ENCODE measurements at regions not wholly inside any gene's neighbourhood (a gene's known extent, or its start where the extent isn't known, plus 50 kb on each side); places are given as distances from the start of the nearest gene placed in this dataset.

GRCh38 chr4:66906314-66906713 is 639.0 kb downstream of the CENPC start:
- no peak for DNase-seq (ENCODE audit: low spot score in 2 of 2)
- no peaks in the 10 kb centered on the region for H3K36me3 ChIP-seq
- H3K27me3 ChIP-seq, result no peaks in the 10 kb centered on the region
- H3K4me3 ChIP-seq, result no peak overlapping the region
- TF ChIP-seq CTCF (IDR thresholded peaks at IDR 0.05) (no peak), POLR2AphosphoS5 (IDR thresholded peaks at IDR 0.05) (no peak), POLR2A (IDR thresholded peaks at IDR 0.05) (no peak)
- H3K27ac ChIP-seq, result no peak overlapping the region
- H3K4me1 ChIP-seq, result no peaks in the 10 kb centered on the region
- intact Hi-C loops (cut with DNase I; ENCODE audit: low total_unique reads), result no loop called here
- H3K9me3 ChIP-seq, result no peaks in the 10 kb centered on the region

GRCh38 chr4:66899422-66900065 is 645.8 kb downstream of the CENPC start:
- no peak overlapping the region for H3K4me3 ChIP-seq
- TF ChIP-seq POLR2A (IDR thresholded peaks at IDR 0.05) (no peak), POLR2AphosphoS5 (IDR thresholded peaks at IDR 0.05) (no peak), CTCF (IDR thresholded peaks at IDR 0.05) (no peak)
- H3K27me3 ChIP-seq, result no peaks in the 10 kb centered on the region
- no peak overlapping the region for H3K27ac ChIP-seq
- intact Hi-C loops (cut with DNase I; ENCODE audit: low total_unique reads), result no loop called here
- no peaks in the 10 kb centered on the region for H3K4me1 ChIP-seq
- H3K36me3 ChIP-seq, result no peaks in the 10 kb centered on the region
- H3K9me3 ChIP-seq, result peaks cover 7 to 11% of the 10 kb centered on the region in 2 donors
- no peak for DNase-seq (ENCODE audit: low spot score in 2 of 2)

GRCh38 chr4:66893807-66894206 is 651.5 kb downstream of the CENPC start:
- DNase-seq (ENCODE audit: low spot score in 2 of 2), result no peak
- Histone ChIP-seq H3K4me1 (no peaks in the 10 kb centered on the region), H3K27me3 (no peaks in the 10 kb centered on the region), H3K36me3 (no peaks in the 10 kb centered on the region), H3K4me3 (no peak overlapping the region), H3K27ac (no peak overlapping the region), H3K9me3 (peaks cover 0 to 3% of the 10 kb centered on the region in 2 donors)
- TF ChIP-seq POLR2AphosphoS5 (IDR thresholded peaks at IDR 0.05), result no peak
- TF ChIP-seq CTCF (IDR thresholded peaks at IDR 0.05), result no peak
- TF ChIP-seq POLR2A (IDR thresholded peaks at IDR 0.05), result no peak
- intact Hi-C loops (cut with DNase I; ENCODE audit: low total_unique reads), result no loop called here

- TF ChIP-seq POLR2AphosphoS5 (IDR thresholded peaks at IDR 0.05) (no peak), POLR2A (IDR thresholded peaks at IDR 0.05) (no peak), CTCF (IDR thresholded peaks at IDR 0.05) (no peak)
- H3K4me3 ChIP-seq, result no peak overlapping the region
- no peaks in the 10 kb centered on the region for H3K4me1 ChIP-seq
- H3K27ac ChIP-seq, result no peak overlapping the region
- H3K9me3 ChIP-seq, result peaks cover 6 to 7% of the 10 kb centered on the region in 2 donors
- no peaks in the 10 kb centered on the region for H3K27me3 ChIP-seq
- intact Hi-C loops (cut with DNase I; ENCODE audit: low total_unique reads), result no loop called here
- no peaks in the 10 kb centered on the region for H3K36me3 ChIP-seq
- no peak for DNase-seq (ENCODE audit: low spot score in 2 of 2)
These were observed 658.2 kb downstream of the CENPC start for GRCh38 chr4:66887061-66887460.

GRCh38 chr4:66885501-66886165 is 659.7 kb downstream of the CENPC start:
- no peak for TF ChIP-seq CTCF (IDR thresholded peaks at IDR 0.05)
- no peak for TF ChIP-seq POLR2AphosphoS5 (IDR thresholded peaks at IDR 0.05)
- no peak for TF ChIP-seq POLR2A (IDR thresholded peaks at IDR 0.05)
- H3K4me3 ChIP-seq, result no peak overlapping the region
- intact Hi-C loops (cut with DNase I; ENCODE audit: low total_unique reads), result no loop called here

More at GRCh38 chr4:66885501-66886165, 659.7 kb downstream of the CENPC start:
- Histone ChIP-seq H3K27me3 (no peaks in the 10 kb centered on the region), H3K4me1 (no peaks in the 10 kb centered on the region), H3K9me3 (peaks cover 6 to 7% of the 10 kb centered on the region in 2 donors), H3K36me3 (no peaks in the 10 kb centered on the region), H3K27ac (no peak overlapping the region)
- DNase-seq (ENCODE audit: low spot score in 2 of 2), result no peak

Data from breast epithelium (tissue), 4 donors.